Liver (tissue), 3 donors: ENCODE measurements at regions not wholly inside any gene's neighbourhood (a gene's known extent, or its start where the extent isn't known, plus 50 kb on each side); places are given as distances from the start of the nearest gene placed in this dataset.

ENCODE experiments used
- ATF3 ChIP-seq: IDR thresholded peaks from 2 replicates; pipeline ENCODE4 v1.6.1; 2016; ENCODE audit warnings: antibody characterized with exemption
- CTCF ChIP-seq: fragments of 150-350 bp; IDR thresholded peaks from 2 replicates; pipeline ENCODE4 v1.5.1; 2017; ENCODE audit warnings: improper control_type of control experiment, low read depth, low read length; ENCODE audit not compliant: missing input control
- MAX ChIP-seq: IDR thresholded peaks from 2 replicates; pipeline ENCODE4 v1.6.1; 2016; ENCODE audit warnings: antibody characterized with exemption
- RAD21 ChIP-seq, 2 donors: IDR thresholded peaks; 2 replicates each; pipeline ENCODE4 v1.6.1; 2016; ENCODE audit warnings: antibody characterized with exemption in 2 of 2, mild to moderate bottlenecking in 2 of 2
- REST ChIP-seq: IDR thresholded peaks from 2 replicates; pipeline ENCODE4 v1.6.1; 2016; ENCODE audit warnings: antibody characterized with exemption, mild to moderate bottlenecking
- RXRA ChIP-seq, 2 donors: IDR thresholded peaks; 2 replicates each; pipeline ENCODE4 v1.6.1; 2017 to 2018; ENCODE audit warnings: antibody characterized with exemption in 2 of 2, mild to moderate bottlenecking in 1 of 2
- SP1 ChIP-seq: IDR thresholded peaks from 2 replicates; pipeline ENCODE4 v1.6.1; 2018; ENCODE audit warnings: antibody characterized with exemption, mild to moderate bottlenecking
- YY1 ChIP-seq: IDR thresholded peaks from 2 replicates; pipeline ENCODE4 v1.6.1; 2016; ENCODE audit warnings: antibody characterized with exemption, mild to moderate bottlenecking
- donor health status: healthy.
- donor health status: healthy.

GRCh38 chr3:184633237-184633579, 71.6 kb downstream of the EPHB3 start:
- no peak for TF ChIP-seq CTCF
- no peak for TF ChIP-seq MAX
- no peak for TF ChIP-seq RAD21 (IDR thresholded peaks at IDR 0.05)
- TF ChIP-seq ATF3 = no peak
- no peak for TF ChIP-seq REST
- no peak for TF ChIP-seq SP1
- TF ChIP-seq RXRA (IDR thresholded peaks at IDR 0.05) = no peak
- TF ChIP-seq YY1 = no peak
